Smooth muscle cell (in vitro differentiated cells): ENCODE measurements at regions not wholly inside any gene's neighbourhood (a gene's known extent, or its start where the extent isn't known, plus 50 kb on each side); places are given as distances from the start of the nearest gene placed in this dataset.

Experiments
- DNase-seq: peaks from one replicate; lab custom pipeline; 2025; ENCODE audit not compliant: unreplicated experiment; lab: John Stamatoyannopoulos, UW
- H2AFZ ChIP-seq: fragments of 200-600 bp; sonication (generic); 2 replicates; pipeline ENCODE4 v1.6.0; 2016; ENCODE audit warnings: antibody characterized with exemption, low read depth, mild to moderate bottlenecking
- H3F3A ChIP-seq: fragments of 200-600 bp; sonication (generic); 2 replicates; pipeline ENCODE4 v1.6.0; 2017; ENCODE audit warnings: antibody characterized with exemption, low read depth
- H3K27ac ChIP-seq: fragments of 200-600 bp; sonication (generic); 2 replicates; pipeline ENCODE4 v1.5.1; 2016; ENCODE audit warnings: low read depth, mild to moderate bottlenecking
- H3K27me3 ChIP-seq: fragments of 200-600 bp; sonication (generic); 2 replicates; pipeline ENCODE4 v1.6.1; 2016; ENCODE audit warnings: low read depth, mild to moderate bottlenecking
- H3K36me3 ChIP-seq: fragments of 200-600 bp; sonication (generic); 2 replicates; pipeline ENCODE4 v1.5.1; 2016; ENCODE audit warnings: low read depth
- H3K4me1 ChIP-seq: fragments of 200-600 bp; sonication (generic); 2 replicates; pipeline ENCODE4 v1.5.1; 2016; ENCODE audit warnings: low read depth
- H3K4me2 ChIP-seq: fragments of 200-600 bp; sonication (generic); 2 replicates; pipeline ENCODE4 v1.6.0; 2016; ENCODE audit warnings: mild to moderate bottlenecking
- H3K4me3 ChIP-seq: fragments of 200-600 bp; sonication (generic); 2 replicates; pipeline ENCODE4 v1.5.1; 2016; ENCODE audit warnings: mild to moderate bottlenecking
- H3K79me2 ChIP-seq: fragments of 200-600 bp; sonication (generic); 2 replicates; pipeline ENCODE4 v1.6.0; 2016; ENCODE audit warnings: low read depth, mild to moderate bottlenecking
- H3K9ac ChIP-seq: fragments of 200-600 bp; sonication (generic); 2 replicates; pipeline ENCODE4 v1.6.0; 2016; ENCODE audit warnings: low read depth
- H3K9me3 ChIP-seq: fragments of 200-600 bp; sonication (generic); replicated peaks from 2 replicates; pipeline ENCODE4 v1.5.1; 2016; ENCODE audit warnings: low read depth
- H4K20me1 ChIP-seq: fragments of 200-600 bp; sonication (generic); 2 replicates; pipeline ENCODE4 v1.6.0; 2016; ENCODE audit warnings: low read depth
- CTCF ChIP-seq: fragments of 200-600 bp; sonication (generic); IDR thresholded peaks from 2 replicates; pipeline ENCODE4 v1.5.1; 2017; ENCODE audit warnings: borderline replicate concordance, mild to moderate bottlenecking, antibody characterized with exemption; ENCODE audit not compliant: insufficient read depth, poor library complexity, severe bottlenecking
- WGBS: methylation state at CpG from one replicate; pipeline ENCODE4 v1.1.7; 2016; ENCODE audit warnings: low lambda C conversion rate; 5-methylcytosine and 5-hydroxymethylcytosine counted together

GRCh38 chr2:145359561-145359960 is 839.6 kb upstream of the ZEB2 start:
- no peaks in the 10 kb centered on the region for H3K27me3 ChIP-seq
- no peaks in the 10 kb centered on the region for H3K4me1 ChIP-seq
- H3K36me3 ChIP-seq, result no peaks in the 10 kb centered on the region
- no peak for DNase-seq
- H4K20me1 ChIP-seq, result no peaks in the 10 kb centered on the region
- H2AFZ ChIP-seq, result peak overlapping the region; percentile 38
- WGBS, result 83% methylated on average over 3 of the region's 3 CpGs
- no peak for TF ChIP-seq CTCF
- H3K4me2 ChIP-seq, result no peak overlapping the region
- no peak overlapping the region for H3K27ac ChIP-seq
- no peaks in the 10 kb centered on the region for H3K79me2 ChIP-seq
- H3K9ac ChIP-seq, result no peak overlapping the region
- no peaks in the 10 kb centered on the region for H3K9me3 ChIP-seq
- no peaks in the 10 kb centered on the region for H3F3A ChIP-seq
- no peak overlapping the region for H3K4me3 ChIP-seq

- TF ChIP-seq CTCF, result no peak
- Histone ChIP-seq H3F3A (no peaks in the 10 kb centered on the region), H3K27ac (no peak overlapping the region), H4K20me1 (no peaks in the 10 kb centered on the region), H3K9ac (no peak overlapping the region), H3K4me1 (no peaks in the 10 kb centered on the region), H3K4me2 (no peak overlapping the region), H3K9me3 (no peaks in the 10 kb centered on the region), H2AFZ (no peak overlapping the region), H3K36me3 (no peaks in the 10 kb centered on the region), H3K4me3 (no peak overlapping the region), H3K27me3 (no peaks in the 10 kb centered on the region), H3K79me2 (no peaks in the 10 kb centered on the region)
- DNase-seq, result no peak
Observed at GRCh38 chr2:145356056-145356455, 836.1 kb upstream of the ZEB2 start.

- Histone ChIP-seq H3K27me3 (no peaks in the 10 kb centered on the region), H4K20me1 (no peaks in the 10 kb centered on the region), H3K4me2 (peak overlapping the region; percentile 75), H3K79me2 (no peaks in the 10 kb centered on the region), H2AFZ (peak overlapping the region; percentile 67), H3K9ac (no peak overlapping the region), H3K4me1 (peaks cover 4% of the 10 kb centered on the region), H3K36me3 (no peaks in the 10 kb centered on the region), H3K4me3 (no peak overlapping the region), H3K9me3 (no peaks in the 10 kb centered on the region), H3F3A (peaks cover 3% of the 10 kb centered on the region), H3K27ac (no peak overlapping the region)
- TF ChIP-seq CTCF, result no peak
- no peak for DNase-seq
- WGBS, result 28% methylated on average over 5 of the region's 5 CpGs
Observed at GRCh38 chr2:145352484-145352883, 832.6 kb upstream of the ZEB2 start.

- H2AFZ ChIP-seq, result peak overlapping the region; percentile 67
- H4K20me1 ChIP-seq, result no peaks in the 10 kb centered on the region
- H3K9ac ChIP-seq, result no peak overlapping the region
- H3K9me3 ChIP-seq, result no peaks in the 10 kb centered on the region
- WGBS, result 81% methylated on average over 2 of the region's 2 CpGs
- no peaks in the 10 kb centered on the region for H3K27me3 ChIP-seq
- peaks cover 4% of the 10 kb centered on the region for H3K4me1 ChIP-seq
- peaks cover 3% of the 10 kb centered on the region for H3F3A ChIP-seq
- H3K79me2 ChIP-seq, result no peaks in the 10 kb centered on the region
- no peak for DNase-seq
- H3K36me3 ChIP-seq, result no peaks in the 10 kb centered on the region
- no peak overlapping the region for H3K4me3 ChIP-seq
- H3K27ac ChIP-seq, result no peak overlapping the region
- no peak for TF ChIP-seq CTCF
- H3K4me2 ChIP-seq, result peak overlapping the region; percentile 75
Observed at GRCh38 chr2:145351864-145352425, 832.0 kb upstream of the ZEB2 start.
